OCI-LY3 (cell line): ENCODE measurements at regions not wholly inside any gene's neighbourhood (a gene's known extent, or its start where the extent isn't known, plus 50 kb on each side); places are given as distances from the start of the nearest gene placed in this dataset.

Experiments
- CTCF ChIP-seq: fragments of 200-600, 300-600 bp; sonication (generic); IDR thresholded peaks from 2 replicates; pipeline ENCODE4 v1.5.1; 2014; ENCODE audit warnings: antibody characterized with exemption, low read length, low read depth
- EZH2phosphoT487 ChIP-seq: fragments of 200-600 bp; shearing (Covaris generic); IDR thresholded peaks from 2 replicates; pipeline ENCODE4 v1.6.1; 2018; ENCODE audit warnings: antibody characterized with exemption, mixed run types, low read depth

- TF ChIP-seq CTCF (no peak), EZH2phosphoT487 (no peak)
These were observed 440.4 kb upstream of the GRIN3A start for GRCh38 chr9:102178811-102179210.
